ENCODE measurements at regions not wholly inside any gene's neighbourhood (a gene's known extent, or its start where the extent isn't known, plus 50 kb on each side); places are given as distances from the start of the nearest gene placed in this dataset.

GRCh38 chr20:39446397-39446796, 484.3 kb downstream of the DHX35 start:
- no peak for TF ChIP-seq POLR2A (IDR thresholded peaks at IDR 0.05; ENCODE audit: low read depth, low read length)
- no peak for TF ChIP-seq EZH2 (IDR thresholded peaks at IDR 0.05; ENCODE audit: borderline replicate concordance, low read depth, low read length, severe bottlenecking)
- TF ChIP-seq, protein P1, sequence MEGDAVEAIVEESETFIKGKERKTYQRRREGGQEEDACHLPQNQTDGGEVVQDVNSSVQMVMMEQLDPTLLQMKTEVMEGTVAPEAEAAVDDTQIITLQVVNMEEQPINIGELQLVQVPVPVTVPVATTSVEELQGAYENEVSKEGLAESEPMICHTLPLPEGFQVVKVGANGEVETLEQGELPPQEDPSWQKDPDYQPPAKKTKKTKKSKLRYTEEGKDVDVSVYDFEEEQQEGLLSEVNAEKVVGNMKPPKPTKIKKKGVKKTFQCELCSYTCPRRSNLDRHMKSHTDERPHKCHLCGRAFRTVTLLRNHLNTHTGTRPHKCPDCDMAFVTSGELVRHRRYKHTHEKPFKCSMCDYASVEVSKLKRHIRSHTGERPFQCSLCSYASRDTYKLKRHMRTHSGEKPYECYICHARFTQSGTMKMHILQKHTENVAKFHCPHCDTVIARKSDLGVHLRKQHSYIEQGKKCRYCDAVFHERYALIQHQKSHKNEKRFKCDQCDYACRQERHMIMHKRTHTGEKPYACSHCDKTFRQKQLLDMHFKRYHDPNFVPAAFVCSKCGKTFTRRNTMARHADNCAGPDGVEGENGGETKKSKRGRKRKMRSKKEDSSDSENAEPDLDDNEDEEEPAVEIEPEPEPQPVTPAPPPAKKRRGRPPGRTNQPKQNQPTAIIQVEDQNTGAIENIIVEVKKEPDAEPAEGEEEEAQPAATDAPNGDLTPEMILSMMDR (IDR thresholded peaks at IDR 0.05; ENCODE audit: extremely low read depth in 1 of 2, insufficient read depth in 1 of 2, low read depth in 1 of 2, low read length in 2 of 2): no peak
- no peak for TF ChIP-seq GATA2 (IDR thresholded peaks at IDR 0.05; ENCODE audit: insufficient read depth, insufficient read length, low read depth, low read length)
- TF ChIP-seq MYC (IDR thresholded peaks at IDR 0.05; ENCODE audit: low read depth, low read length): no peak
